RWPE2 (cell line): ENCODE measurements at regions not wholly inside any gene's neighbourhood (a gene's known extent, or its start where the extent isn't known, plus 50 kb on each side); places are given as distances from the start of the nearest gene placed in this dataset.

Source experiments
- ATAC-seq: fragments of 200-7000 bp; cut with Tn5 transposase; 3 replicates; pipeline ENCODE4 v1.9.1; 2021; ENCODE audit warnings: low read depth
- DNase-seq: peaks from one replicate; pipeline ENCODE4 v3.0.0-alpha.2; 2020; ENCODE audit warnings: low spot score
- H3K27ac ChIP-seq: fragments of 450-650 bp; 2 replicates; pipeline ENCODE4 v1.5.1; 2017; ENCODE audit warnings: mild to moderate bottlenecking; ENCODE audit not compliant: poor library complexity, severe bottlenecking
- H3K27me3 ChIP-seq: fragments of 250-450 bp; sonication (Bioruptor Pico); 2 replicates; pipeline ENCODE4 v1.5.1; 2021; ENCODE audit warnings: mild to moderate bottlenecking, moderate library complexity; ENCODE audit not compliant: insufficient read depth, poor library complexity, severe bottlenecking
- H3K36me3 ChIP-seq: fragments of 250-450 bp; sonication (Bioruptor Pico); 2 replicates; pipeline ENCODE4 v1.5.1; 2020; ENCODE audit warnings: low read depth, mild to moderate bottlenecking, moderate library complexity
- H3K4me1 ChIP-seq: fragments of 250-450 bp; sonication (Bioruptor Pico); 2 replicates; pipeline ENCODE4 v1.5.1; 2021; ENCODE audit warnings: mild to moderate bottlenecking, moderate library complexity; ENCODE audit not compliant: insufficient read depth, poor library complexity, severe bottlenecking
- H3K4me3 ChIP-seq: fragments of 250-450 bp; sonication (Bioruptor Pico); 2 replicates; pipeline ENCODE4 v1.5.1; 2021; ENCODE audit warnings: mild to moderate bottlenecking, moderate library complexity; ENCODE audit not compliant: severe bottlenecking
- H3K9me3 ChIP-seq: fragments of 250-450 bp; sonication (Bioruptor Pico); 2 replicates; pipeline ENCODE4 v1.5.1; 2021; ENCODE audit warnings: mild to moderate bottlenecking, moderate library complexity; ENCODE audit not compliant: severe bottlenecking
- CTCF ChIP-seq: fragments of 450-650 bp; IDR thresholded peaks from one replicate; pipeline ENCODE4 v1.5.1; 2017; ENCODE audit warnings: mild to moderate bottlenecking, moderate library complexity; ENCODE audit not compliant: poor library complexity, severe bottlenecking

GRCh38 chr2:150900913-150901312, 360.8 kb downstream of the RBM43 start:
- no peaks in the 10 kb centered on the region for H3K4me1 ChIP-seq
- H3K27ac ChIP-seq: no peak overlapping the region
- no peaks in the 10 kb centered on the region for H3K27me3 ChIP-seq
- no peak overlapping the region for H3K4me3 ChIP-seq
- DNase-seq (no peak), ATAC-seq (no peak)
- H3K36me3 ChIP-seq: no peaks in the 10 kb centered on the region
- H3K9me3 ChIP-seq: no peaks in the 10 kb centered on the region
- no peak for TF ChIP-seq CTCF

- TF ChIP-seq CTCF: no peak
- H3K36me3 ChIP-seq: no peaks in the 10 kb centered on the region
- ATAC-seq: no peak
- no peak overlapping the region for H3K27ac ChIP-seq
- no peaks in the 10 kb centered on the region for H3K4me1 ChIP-seq
- H3K4me3 ChIP-seq: no peak overlapping the region
- no peaks in the 10 kb centered on the region for H3K9me3 ChIP-seq
- H3K27me3 ChIP-seq: no peaks in the 10 kb centered on the region
- no peak for DNase-seq
Observed at GRCh38 chr2:150895968-150896367, 365.7 kb downstream of the RBM43 start.

GRCh38 chr2:150889141-150889540, 372.5 kb downstream of the RBM43 start:
- Histone ChIP-seq H3K36me3 (no peaks in the 10 kb centered on the region), H3K9me3 (no peaks in the 10 kb centered on the region)
- no peak for DNase-seq

GRCh38 chr2:150888337-150888736, 373.3 kb downstream of the RBM43 start:
- Histone ChIP-seq H3K27me3 (no peaks in the 10 kb centered on the region), H3K36me3 (no peaks in the 10 kb centered on the region), H3K4me3 (no peak overlapping the region), H3K4me1 (peaks cover 7% of the 10 kb centered on the region), H3K9me3 (no peaks in the 10 kb centered on the region), H3K27ac (peak overlapping the region; percentile 48)
- TF ChIP-seq CTCF: no peak
- 0 out of 3 replicates have a peak, but pooled peaks have one; percentile 19 for ATAC-seq
- no peak for DNase-seq

More at GRCh38 chr2:150889141-150889540, 372.5 kb downstream of the RBM43 start:
- Histone ChIP-seq H3K27ac (peak overlapping the region; percentile 48), H3K27me3 (no peaks in the 10 kb centered on the region), H3K4me3 (no peak overlapping the region), H3K4me1 (peaks cover 7% of the 10 kb centered on the region)
- ATAC-seq: peak; percentile 83
- no peak for TF ChIP-seq CTCF

- Histone ChIP-seq H3K4me3 (no peak overlapping the region), H3K4me1 (peaks cover 7% of the 10 kb centered on the region), H3K36me3 (no peaks in the 10 kb centered on the region), H3K27ac (peak overlapping the region; percentile 48), H3K9me3 (no peaks in the 10 kb centered on the region), H3K27me3 (no peaks in the 10 kb centered on the region)
- TF ChIP-seq CTCF: no peak
- DNase-seq (no peak), ATAC-seq (no peak)
Observed at GRCh38 chr2:150887926-150888325, 373.7 kb downstream of the RBM43 start.
